ENCODE measurements at regions not wholly inside any gene's neighbourhood (a gene's known extent, or its start where the extent isn't known, plus 50 kb on each side); places are given as distances from the start of the nearest gene placed in this dataset.

- TF ChIP-seq EZH2 (IDR thresholded peaks at IDR 0.05; ENCODE audit: borderline replicate concordance), result no peak
- TF ChIP-seq, protein P1, sequence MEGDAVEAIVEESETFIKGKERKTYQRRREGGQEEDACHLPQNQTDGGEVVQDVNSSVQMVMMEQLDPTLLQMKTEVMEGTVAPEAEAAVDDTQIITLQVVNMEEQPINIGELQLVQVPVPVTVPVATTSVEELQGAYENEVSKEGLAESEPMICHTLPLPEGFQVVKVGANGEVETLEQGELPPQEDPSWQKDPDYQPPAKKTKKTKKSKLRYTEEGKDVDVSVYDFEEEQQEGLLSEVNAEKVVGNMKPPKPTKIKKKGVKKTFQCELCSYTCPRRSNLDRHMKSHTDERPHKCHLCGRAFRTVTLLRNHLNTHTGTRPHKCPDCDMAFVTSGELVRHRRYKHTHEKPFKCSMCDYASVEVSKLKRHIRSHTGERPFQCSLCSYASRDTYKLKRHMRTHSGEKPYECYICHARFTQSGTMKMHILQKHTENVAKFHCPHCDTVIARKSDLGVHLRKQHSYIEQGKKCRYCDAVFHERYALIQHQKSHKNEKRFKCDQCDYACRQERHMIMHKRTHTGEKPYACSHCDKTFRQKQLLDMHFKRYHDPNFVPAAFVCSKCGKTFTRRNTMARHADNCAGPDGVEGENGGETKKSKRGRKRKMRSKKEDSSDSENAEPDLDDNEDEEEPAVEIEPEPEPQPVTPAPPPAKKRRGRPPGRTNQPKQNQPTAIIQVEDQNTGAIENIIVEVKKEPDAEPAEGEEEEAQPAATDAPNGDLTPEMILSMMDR (IDR thresholded peaks at IDR 0.05; ENCODE audit: poor library complexity), result no peak
- no peak for TF ChIP-seq EZH2phosphoT487 (IDR thresholded peaks at IDR 0.05; ENCODE audit: low read depth, severe bottlenecking, unreplicated experiment)
Measured at GRCh38 chr14:82896476-82896875, 1362.8 kb upstream of the SEL1L start.
